Spleen (tissue), 7 donors: ENCODE measurements at regions not wholly inside any gene's neighbourhood (a gene's known extent, or its start where the extent isn't known, plus 50 kb on each side); places are given as distances from the start of the nearest gene placed in this dataset.

Experiments
- CTCF ChIP-seq, 11 experiments: fragments of 200-600 bp in 7 of 11; fragments of 450-650 bp in 4 of 11; sonication (generic) in 4 of 11; IDR thresholded peaks in 8 of 11; conservative IDR thresholded peaks in 3 of 11; 1 replicate in 7 of 11; 2 replicates in 4 of 11; pipeline versions ENCODE4 v1.4.0 to v1.8.0; 2016 to 2021; ENCODE audit warnings: antibody characterized with exemption in 11 of 11, inconsistent platforms in 4 of 11, mild to moderate bottlenecking in 1 of 11
- POLR2A ChIP-seq, 3 donors: fragments of 450-650 bp; IDR thresholded peaks; one replicate each; pipeline ENCODE4 v1.5.1; 2017; ENCODE audit warnings: antibody characterized with exemption in 3 of 3, mild to moderate bottlenecking in 1 of 3
- POLR2AphosphoS5 ChIP-seq, 3 donors: sonication (generic); formaldehyde crosslinking; IDR thresholded peaks; one replicate each; pipeline ENCODE4 v1.5.1; 2017; ENCODE audit warnings: antibody characterized with exemption in 3 of 3
- donor health status: DM: no; HTN: no; CAD: no; lungs with moderate emphysema.
- donor health status: DM: no; HTN: no; CAD: no.
- donor health status: DM: no; HTN: no; CAD: no.

GRCh38 chr3:64747679-64748078, 59.9 kb upstream of the ADAMTS9 start:
- no peak for TF ChIP-seq CTCF (IDR thresholded peaks at IDR 0.05 in 8 of 11, conservative IDR thresholded peaks at IDR 0.05 in 3 of 11)
- TF ChIP-seq POLR2A (IDR thresholded peaks at IDR 0.05): no peak
- TF ChIP-seq POLR2AphosphoS5 (IDR thresholded peaks at IDR 0.05): no peak
